ENCODE measurements at regions not wholly inside any gene's neighbourhood (a gene's known extent, or its start where the extent isn't known, plus 50 kb on each side); places are given as distances from the start of the nearest gene placed in this dataset.

GRCh38 chr3:18738393-18739098 is 313.4 kb upstream of the SATB1 start:
- TF ChIP-seq POLR2AphosphoS5 (IDR thresholded peaks at IDR 0.05; ENCODE audit: insufficient read depth in 1 of 2, low read depth in 1 of 2) (no peak), CTCF (IDR thresholded peaks at IDR 0.05) (no peak), POLR2A (IDR thresholded peaks at IDR 0.05) (no peak)

Data from vagina (tissue), 2 donors.